Trophoblast cell (in vitro differentiated cells and primary cell): ENCODE measurements at regions not wholly inside any gene's neighbourhood (a gene's known extent, or its start where the extent isn't known, plus 50 kb on each side); places are given as distances from the start of the nearest gene placed in this dataset.

Experiments used
- DNase-seq, 2 donors: peaks; one replicate each; pipeline ENCODE4 v3.0.0-alpha.2; 2016
- H2AFZ ChIP-seq: 2 replicates; pipeline ENCODE4 v1.6.1; 2013; ENCODE audit warnings: low read length, moderate library complexity, mild to moderate bottlenecking; ENCODE audit not compliant: insufficient read depth, poor library complexity
- H2AK5ac ChIP-seq: 2 replicates; pipeline ENCODE4 v1.6.1; 2013; ENCODE audit warnings: mild to moderate bottlenecking, low read length
- H2BK120ac ChIP-seq: 2 replicates; pipeline ENCODE4 v1.6.1; 2013; ENCODE audit warnings: low read length, mild to moderate bottlenecking, moderate library complexity; ENCODE audit not compliant: insufficient read depth, poor library complexity
- H2BK12ac ChIP-seq: 2 replicates; pipeline ENCODE4 v1.6.1; 2013; ENCODE audit warnings: mild to moderate bottlenecking, low read length, moderate library complexity
- H2BK5ac ChIP-seq: 2 replicates; pipeline ENCODE4 v1.6.1; 2013; ENCODE audit warnings: low read length, low read depth, moderate library complexity, mild to moderate bottlenecking; ENCODE audit not compliant: poor library complexity
- H3K14ac ChIP-seq: 2 replicates; pipeline ENCODE4 v1.6.1; 2013; ENCODE audit warnings: mild to moderate bottlenecking, low read length
- H3K18ac ChIP-seq: 2 replicates; pipeline ENCODE4 v1.6.1; 2013; ENCODE audit warnings: mild to moderate bottlenecking, low read length
- H3K23ac ChIP-seq: 2 replicates; pipeline ENCODE4 v1.6.1; 2013; ENCODE audit warnings: low read length
- H3K27ac ChIP-seq: 2 replicates; pipeline ENCODE4 v1.5.1; 2013; ENCODE audit warnings: low read depth, mild to moderate bottlenecking, inconsistent platforms, low read length, moderate library complexity
- H3K27me3 ChIP-seq: 2 replicates; pipeline ENCODE4 v1.6.1; 2013; ENCODE audit warnings: inconsistent platforms, mild to moderate bottlenecking, low read length, moderate library complexity; ENCODE audit not compliant: insufficient read depth
- H3K36me3 ChIP-seq, 2 experiments: 1 replicate in 1 of 2; 2 replicates in 1 of 2; pipeline ENCODE4 v1.6.1; 2013; ENCODE audit warnings: low read length in 2 of 2, mild to moderate bottlenecking in 2 of 2, moderate library complexity in 1 of 2; ENCODE audit not compliant: insufficient read depth in 2 of 2, control insufficient read depth in 1 of 2
- H3K4ac ChIP-seq: 2 replicates; pipeline ENCODE4 v1.6.1; 2013; ENCODE audit warnings: low read depth, mild to moderate bottlenecking, low read length, moderate library complexity
- H3K4me1 ChIP-seq, 2 experiments: 1 replicate in 1 of 2; 2 replicates in 1 of 2; pipeline ENCODE4 v1.6.1; 2013; ENCODE audit warnings: low read length in 2 of 2, mild to moderate bottlenecking in 2 of 2, moderate library complexity in 1 of 2; ENCODE audit not compliant: insufficient read depth in 2 of 2, control insufficient read depth in 1 of 2
- H3K4me2 ChIP-seq: 2 replicates; pipeline ENCODE4 v1.6.1; 2013; ENCODE audit warnings: inconsistent platforms, mild to moderate bottlenecking, low read length, moderate library complexity
- H3K4me3 ChIP-seq: 2 replicates; pipeline ENCODE4 v1.5.1; 2013; ENCODE audit warnings: mild to moderate bottlenecking, low read depth, low read length, inconsistent platforms
- H3K79me1 ChIP-seq: one replicate; pipeline ENCODE4 v1.6.1; 2013; ENCODE audit warnings: low read length
- H3K79me2 ChIP-seq: 2 replicates; pipeline ENCODE4 v1.6.1; 2013; ENCODE audit warnings: low read length, mild to moderate bottlenecking; ENCODE audit not compliant: control insufficient read depth, insufficient read depth, poor library complexity
- H3K9ac ChIP-seq: 2 replicates; pipeline ENCODE4 v1.6.1; 2013; ENCODE audit warnings: mild to moderate bottlenecking, low read length
- H3K9me3 ChIP-seq: 2 replicates; pipeline ENCODE4 v1.6.1; 2013; ENCODE audit warnings: low read depth, mild to moderate bottlenecking, control low read depth, inconsistent platforms, low read length; ENCODE audit not compliant: insufficient read depth
- H4K12ac ChIP-seq: 2 replicates; pipeline ENCODE4 v1.6.1; 2013; ENCODE audit warnings: low read depth, mild to moderate bottlenecking, low read length, moderate library complexity
- H4K8ac ChIP-seq: 2 replicates; pipeline ENCODE4 v1.6.1; 2013; ENCODE audit warnings: low read depth, mild to moderate bottlenecking, low read length, moderate library complexity
- H4K91ac ChIP-seq: one replicate; pipeline ENCODE4 v1.6.1; 2013; ENCODE audit warnings: low read depth, mild to moderate bottlenecking, low read length, moderate library complexity
- WGBS: extraction: QIAGEN DNeasy Blood & Tissue Kit; methylation state at CpG from one replicate; pipeline ENCODE4 v1.1.7; 2013; ENCODE audit warnings: missing lambda C conversion rate; ENCODE audit not compliant: insufficient read length, insufficient coverage; ENCODE audit errors: extremely low coverage; 5-methylcytosine and 5-hydroxymethylcytosine counted together

DNA sequence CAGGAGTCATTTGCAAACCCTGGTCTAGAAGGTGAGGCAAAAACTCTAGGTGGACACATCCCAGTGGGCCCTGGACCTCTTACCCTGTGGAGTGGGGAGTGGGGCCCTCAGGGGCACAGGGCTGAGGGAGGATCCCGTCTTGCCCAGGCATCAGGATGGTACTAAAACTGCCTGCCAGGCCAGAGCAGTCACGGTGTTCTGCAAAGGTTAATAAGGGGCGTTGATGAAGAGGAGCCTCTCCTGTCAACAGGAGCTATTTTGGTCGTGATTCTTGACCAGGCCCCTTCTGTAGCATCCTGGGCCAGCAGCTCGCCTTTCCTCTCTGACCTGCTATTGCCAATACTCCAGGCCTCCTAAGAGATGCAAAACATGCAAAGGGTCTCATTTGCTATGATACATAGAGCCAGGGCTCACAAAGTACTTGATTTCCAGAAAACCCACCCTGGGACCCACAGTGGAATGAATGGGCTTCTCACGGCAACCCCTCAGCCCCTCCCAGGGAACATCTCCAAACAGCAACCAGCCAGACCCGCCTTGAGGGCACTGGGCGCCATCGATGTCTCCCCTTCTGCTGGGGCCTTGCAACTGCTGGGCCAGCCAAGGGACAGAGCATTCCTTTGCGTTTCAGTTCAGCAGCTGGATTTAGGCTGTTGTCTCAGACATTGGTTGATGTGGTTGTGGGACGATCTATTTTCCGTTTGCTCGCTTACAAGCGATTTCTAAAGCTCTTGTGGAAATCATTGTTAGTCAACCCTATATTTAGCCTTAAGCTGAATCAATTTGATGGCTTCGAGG is 111.1 kb downstream of the PDCL3 start:
- Histone ChIP-seq H3K4me2 (no peak overlapping the region), H2BK5ac (no peak overlapping the region), H2BK120ac (no peak overlapping the region), H3K79me2 (no peaks in the 10 kb centered on the region), H2AK5ac (no peak overlapping the region), H4K8ac (no peak overlapping the region), H4K12ac (no peak overlapping the region), H3K79me1 (no peaks in the 10 kb centered on the region), H3K9me3 (no peaks in the 10 kb centered on the region), H3K23ac (no peak overlapping the region), H3K4ac (no peak overlapping the region), H3K27ac (no peak overlapping the region), H3K4me3 (no peak overlapping the region), H3K27me3 (no peaks in the 10 kb centered on the region), H3K18ac (no peak overlapping the region), H3K36me3 (no peaks in the 10 kb centered on the region), H2AFZ (no peak overlapping the region), H4K91ac (no peak overlapping the region), H3K9ac (no peak overlapping the region), H3K4me1 (no peaks in the 10 kb centered on the region), H3K14ac (no peak overlapping the region), H2BK12ac (no peak overlapping the region)
- WGBS, result no CpG with 5 or more reads among the region's 15 CpGs
- DNase-seq, result no peak

DNA sequence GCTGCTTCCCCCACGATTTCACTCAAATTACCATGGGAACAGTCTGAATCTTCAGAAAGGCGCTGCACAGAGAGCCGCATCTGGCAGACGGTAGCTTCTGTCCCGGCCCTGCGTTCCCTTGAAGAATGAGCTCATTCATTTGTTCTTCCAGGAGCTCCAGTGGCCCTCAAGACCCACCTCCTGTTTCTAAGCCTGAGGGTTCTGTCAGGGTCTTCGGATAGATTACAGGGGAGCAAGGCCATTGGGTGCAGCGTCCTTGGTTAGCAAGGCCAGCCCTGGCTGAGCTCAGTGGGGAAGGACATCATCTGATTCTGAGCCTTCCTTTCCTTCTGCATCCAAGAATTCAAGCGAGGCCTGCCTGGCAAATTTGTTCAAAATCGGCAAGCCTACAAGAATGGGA is 111.9 kb downstream of the PDCL3 start:
- no peak overlapping the region for H4K8ac ChIP-seq
- H3K4ac ChIP-seq, result no peak overlapping the region
- no peak overlapping the region for H2BK12ac ChIP-seq
- H3K9me3 ChIP-seq, result no peaks in the 10 kb centered on the region
- H3K79me2 ChIP-seq, result no peaks in the 10 kb centered on the region
- no peak overlapping the region for H4K91ac ChIP-seq
- no peak overlapping the region for H3K4me3 ChIP-seq
- no peak overlapping the region for H3K27ac ChIP-seq
- H2AK5ac ChIP-seq, result no peak overlapping the region
- no peak overlapping the region for H3K4me2 ChIP-seq
- H2BK120ac ChIP-seq, result no peak overlapping the region
- H3K23ac ChIP-seq, result no peak overlapping the region
- no peaks in the 10 kb centered on the region for H3K4me1 ChIP-seq
- no peak overlapping the region for H2AFZ ChIP-seq
- no peak for DNase-seq
- no peak overlapping the region for H2BK5ac ChIP-seq
- WGBS, result no CpG with 5 or more reads among the region's 10 CpGs
- no peaks in the 10 kb centered on the region for H3K36me3 ChIP-seq
- no peaks in the 10 kb centered on the region for H3K79me1 ChIP-seq
- H3K9ac ChIP-seq, result no peak overlapping the region
- no peak overlapping the region for H4K12ac ChIP-seq
- no peaks in the 10 kb centered on the region for H3K27me3 ChIP-seq
- no peak overlapping the region for H3K18ac ChIP-seq
- H3K14ac ChIP-seq, result no peak overlapping the region

- no peak overlapping the region for H2BK5ac ChIP-seq
- H3K79me2 ChIP-seq, result no peaks in the 10 kb centered on the region
- no peak overlapping the region for H4K8ac ChIP-seq
- no peak overlapping the region for H4K12ac ChIP-seq
- no peak overlapping the region for H2BK12ac ChIP-seq
- no peak overlapping the region for H3K4me3 ChIP-seq
- no peak overlapping the region for H4K91ac ChIP-seq
- H3K27me3 ChIP-seq, result no peaks in the 10 kb centered on the region
- H2BK120ac ChIP-seq, result no peak overlapping the region
- H3K18ac ChIP-seq, result no peak overlapping the region
- no peak overlapping the region for H3K27ac ChIP-seq
- no peak overlapping the region for H3K4me2 ChIP-seq
- no peak overlapping the region for H3K9ac ChIP-seq
- H3K4ac ChIP-seq, result no peak overlapping the region
- H3K23ac ChIP-seq, result no peak overlapping the region
- H3K36me3 ChIP-seq, result no peaks in the 10 kb centered on the region
- H3K79me1 ChIP-seq, result no peaks in the 10 kb centered on the region
- H2AK5ac ChIP-seq, result no peak overlapping the region
- H2AFZ ChIP-seq, result no peak overlapping the region
- H3K14ac ChIP-seq, result no peak overlapping the region
- no peak for DNase-seq
- H3K9me3 ChIP-seq, result no peaks in the 10 kb centered on the region
- no peaks in the 10 kb centered on the region for H3K4me1 ChIP-seq
- no CpG with 5 or more reads among the region's 6 CpGs for WGBS
These were observed 112.6 kb downstream of the PDCL3 start for GRCh38 chr2:100675373-100675772.

- Histone ChIP-seq H2BK12ac (no peak overlapping the region), H3K4me3 (no peak overlapping the region), H3K79me1 (no peaks in the 10 kb centered on the region), H3K4ac (no peak overlapping the region), H3K18ac (no peak overlapping the region), H3K27me3 (no peaks in the 10 kb centered on the region), H3K27ac (no peak overlapping the region), H2BK120ac (no peak overlapping the region), H4K8ac (no peak overlapping the region), H3K4me1 (no peaks in the 10 kb centered on the region), H2AK5ac (no peak overlapping the region), H2BK5ac (no peak overlapping the region), H3K36me3 (no peaks in the 10 kb centered on the region), H3K14ac (no peak overlapping the region), H3K9me3 (no peaks in the 10 kb centered on the region), H2AFZ (no peak overlapping the region), H4K12ac (no peak overlapping the region), H3K9ac (no peak overlapping the region), H3K23ac (no peak overlapping the region), H3K79me2 (no peaks in the 10 kb centered on the region), H3K4me2 (no peak overlapping the region), H4K91ac (no peak overlapping the region)
- no CpG with 5 or more reads among the region's 4 CpGs for WGBS
- DNase-seq, result no peak
These were observed 113.1 kb downstream of the PDCL3 start for GRCh38 chr2:100675855-100676254.
